ENCODE measurements at regions not wholly inside any gene's neighbourhood (a gene's known extent, or its start where the extent isn't known, plus 50 kb on each side); places are given as distances from the start of the nearest gene placed in this dataset.

- no TSS peak for BruUV-seq (replicated peaks)
- TF ChIP-seq CTCF (IDR thresholded peaks at IDR 0.05; ENCODE audit: unreplicated experiment): no peak
- H3K27me3 Mint-ChIP-seq (ENCODE audit: insufficient read depth, unreplicated experiment): no peaks in the 10 kb centered on the region
- ChIA-PET CTCF (no interaction called here), POLR2A (no interaction called here)
- no peak for DNase-seq (ENCODE audit: unreplicated experiment)
- H3K4me1 Mint-ChIP-seq (ENCODE audit: insufficient read depth, unreplicated experiment): peaks cover 6% of the 10 kb centered on the region
- H3K27ac Mint-ChIP-seq (ENCODE audit: low read depth, unreplicated experiment): no peak overlapping the region
- no peak overlapping the region for H3K4me3 Mint-ChIP-seq (ENCODE audit: unreplicated experiment)
- no peaks in the 10 kb centered on the region for H3K36me3 Mint-ChIP-seq (ENCODE audit: insufficient read depth, unreplicated experiment)
- intact Hi-C loops (cut with micrococcal nuclease): no loop called here
- no peaks in the 10 kb centered on the region for H3K9me3 Mint-ChIP-seq (ENCODE audit: unreplicated experiment)
Measured at GRCh38 chr3:150158943-150159625, 188.4 kb upstream of the PFN2 start.

- no peak overlapping the region for H3K27ac Mint-ChIP-seq (ENCODE audit: low read depth, unreplicated experiment)
- H3K4me1 Mint-ChIP-seq (ENCODE audit: insufficient read depth, unreplicated experiment): peaks cover 15% of the 10 kb centered on the region
- DNase-seq (ENCODE audit: unreplicated experiment): no peak
- H3K4me3 Mint-ChIP-seq (ENCODE audit: unreplicated experiment): no peak overlapping the region
- intact Hi-C loops (cut with micrococcal nuclease): no loop called here
- H3K9me3 Mint-ChIP-seq (ENCODE audit: unreplicated experiment): no peaks in the 10 kb centered on the region
- TF ChIP-seq CTCF (IDR thresholded peaks at IDR 0.05; ENCODE audit: unreplicated experiment): no peak
- CTCF ChIA-PET: no interaction called here
- no TSS peak for BruUV-seq (replicated peaks)
- POLR2A ChIA-PET: no interaction called here
- H3K36me3 Mint-ChIP-seq (ENCODE audit: insufficient read depth, unreplicated experiment): no peaks in the 10 kb centered on the region
- no peaks in the 10 kb centered on the region for H3K27me3 Mint-ChIP-seq (ENCODE audit: insufficient read depth, unreplicated experiment)
Measured at GRCh38 chr3:150152567-150152966, 181.9 kb upstream of the PFN2 start.

GRCh38 chr3:150150633-150151032 is 179.9 kb upstream of the PFN2 start:
- no peak for DNase-seq (ENCODE audit: unreplicated experiment)
- Mint-ChIP-seq H3K27ac (ENCODE audit: low read depth, unreplicated experiment) (no peak overlapping the region), H3K4me1 (ENCODE audit: insufficient read depth, unreplicated experiment) (peaks cover 23% of the 10 kb centered on the region), H3K36me3 (ENCODE audit: insufficient read depth, unreplicated experiment) (no peaks in the 10 kb centered on the region), H3K9me3 (ENCODE audit: unreplicated experiment) (no peaks in the 10 kb centered on the region), H3K4me3 (ENCODE audit: unreplicated experiment) (no peak overlapping the region), H3K27me3 (ENCODE audit: insufficient read depth, unreplicated experiment) (no peaks in the 10 kb centered on the region)
- CTCF ChIA-PET: interaction anchor here (0.6 to 1.2 kb wide), 3 partner anchors 12 to 34 kb away, joined by 3 read pairs; no protein-coding TSS in a partner anchor
- POLR2A ChIA-PET: interaction anchor here (0.6 to 1.6 kb wide), 2 partner anchors 10 to 179 kb away, joined by 3 to 5 read pairs; partner anchors contain the start of gene PFN2
- intact Hi-C loops (cut with micrococcal nuclease): no loop called here
- BruUV-seq (replicated peaks): no TSS peak
- no peak for TF ChIP-seq CTCF (IDR thresholded peaks at IDR 0.05; ENCODE audit: unreplicated experiment)

- no peak overlapping the region for H3K27ac Mint-ChIP-seq (ENCODE audit: low read depth, unreplicated experiment)
- no peaks in the 10 kb centered on the region for H3K27me3 Mint-ChIP-seq (ENCODE audit: insufficient read depth, unreplicated experiment)
- BruUV-seq (replicated peaks): no TSS peak
- POLR2A ChIA-PET: interaction anchor here (1.6 kb wide), 1 partner anchor 178 kb away, joined by 5 read pairs; the partner anchor contains the start of gene PFN2
- intact Hi-C loops (cut with micrococcal nuclease): no loop called here
- no peak for TF ChIP-seq CTCF (IDR thresholded peaks at IDR 0.05; ENCODE audit: unreplicated experiment)
- DNase-seq (ENCODE audit: unreplicated experiment): peak; percentile 13
- no peaks in the 10 kb centered on the region for H3K9me3 Mint-ChIP-seq (ENCODE audit: unreplicated experiment)
- H3K4me3 Mint-ChIP-seq (ENCODE audit: unreplicated experiment): no peak overlapping the region
- no peaks in the 10 kb centered on the region for H3K36me3 Mint-ChIP-seq (ENCODE audit: insufficient read depth, unreplicated experiment)
- H3K4me1 Mint-ChIP-seq (ENCODE audit: insufficient read depth, unreplicated experiment): peaks cover 23% of the 10 kb centered on the region
- CTCF ChIA-PET: interaction anchor here (0.6 to 1.5 kb wide), 7 partner anchors 11 to 1092 kb away, joined by 3 to 4 read pairs (median 3); no protein-coding TSS in a partner anchor
Measured at GRCh38 chr3:150149651-150150051, 179.0 kb upstream of the PFN2 start.
